NCI-H2196 (cell line): ENCODE measurements at regions not wholly inside any gene's neighbourhood (a gene's known extent, or its start where the extent isn't known, plus 50 kb on each side); places are given as distances from the start of the nearest gene placed in this dataset.

ENCODE experiments used
- DNase-seq: peaks from one replicate; lab custom pipeline; 2025; ENCODE audit not compliant: unreplicated experiment; lab: John Stamatoyannopoulos, UW

GRCh38 chr5:158485047-158485446, 614.7 kb downstream of the EBF1 start:
- no peak for DNase-seq

GRCh38 chr5:158484150-158484549, 615.6 kb downstream of the EBF1 start:
- DNase-seq, result no peak

- no peak for DNase-seq
Observed at GRCh38 chr5:158483281-158483860, 616.3 kb downstream of the EBF1 start.

- DNase-seq, result no peak
Observed at GRCh38 chr5:158482125-158482524, 617.6 kb downstream of the EBF1 start.

- DNase-seq, result no peak
Observed at GRCh38 chr5:158478139-158478538, 619.2 kb upstream of the CLINT1 start.

- no peak for DNase-seq
Observed at GRCh38 chr5:158477214-158477613, 618.3 kb upstream of the CLINT1 start.

- DNase-seq, result no peak
Observed at GRCh38 chr5:158473016-158473635, 614.2 kb upstream of the CLINT1 start.

- no peak for DNase-seq
Observed at GRCh38 chr5:158471535-158471924, 612.6 kb upstream of the CLINT1 start.

GRCh38 chr5:158470764-158471534, 612.0 kb upstream of the CLINT1 start:
- no peak for DNase-seq

GRCh38 chr5:158468444-158468843, 609.5 kb upstream of the CLINT1 start:
- DNase-seq, result no peak

GRCh38 chr5:158466191-158466590, 607.2 kb upstream of the CLINT1 start:
- DNase-seq, result no peak

GRCh38 chr5:158465086-158465972, 606.4 kb upstream of the CLINT1 start:
- no peak for DNase-seq

- no peak for DNase-seq
Observed at GRCh38 chr5:158464383-158464782, 605.4 kb upstream of the CLINT1 start.

- no peak for DNase-seq
Observed at GRCh38 chr5:158463938-158464337, 605.0 kb upstream of the CLINT1 start.

GRCh38 chr5:158463188-158463587, 604.2 kb upstream of the CLINT1 start:
- no peak for DNase-seq

- no peak for DNase-seq
Observed at GRCh38 chr5:158462349-158463114, 603.6 kb upstream of the CLINT1 start.

GRCh38 chr5:158461240-158461854, 602.4 kb upstream of the CLINT1 start:
- no peak for DNase-seq

- DNase-seq, result no peak
Observed at GRCh38 chr5:158458086-158458485, 599.1 kb upstream of the CLINT1 start.

GRCh38 chr5:158456756-158457155, 597.8 kb upstream of the CLINT1 start:
- no peak for DNase-seq

- DNase-seq, result no peak
Observed at GRCh38 chr5:158456241-158456640, 597.3 kb upstream of the CLINT1 start.
